ENCODE measurements at regions not wholly inside any gene's neighbourhood (a gene's known extent, or its start where the extent isn't known, plus 50 kb on each side); places are given as distances from the start of the nearest gene placed in this dataset.

DNA sequence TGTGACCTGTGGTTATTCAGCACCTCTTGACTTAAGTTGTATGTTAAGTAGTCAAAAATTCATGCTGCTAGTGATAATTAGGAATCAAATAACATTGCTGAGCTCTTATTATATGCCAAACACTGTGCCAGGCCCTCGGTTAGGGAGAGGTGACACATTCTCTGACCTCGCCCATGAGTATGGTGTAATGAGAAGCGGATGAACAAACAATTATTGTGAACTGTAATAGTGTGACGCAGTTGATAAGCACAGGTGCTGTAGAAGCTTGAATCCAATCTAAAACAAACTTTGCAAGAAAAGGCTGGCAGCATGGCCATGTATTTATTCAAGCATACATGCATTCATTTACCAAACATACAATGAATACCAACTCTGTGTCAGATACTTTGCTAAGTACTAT lies 303.5 kb upstream of the HS3ST1 start:
- intact Hi-C loops (cut with DNase I) = no loop called here
- H3K27me3 ChIP-seq (ENCODE audit: insufficient read depth in 3 of 3, low read length in 2 of 3) = no peaks in the 10 kb centered on the region
- 74 to 84% (median 76%) methylated on average over 4 of the region's 4 CpGs for WGBS, 3 donors
- H3K9me3 ChIP-seq = no peaks in the 10 kb centered on the region
- no peaks in the 10 kb centered on the region for H3K36me3 ChIP-seq (ENCODE audit: insufficient read depth in 1 of 2, low read depth in 1 of 2)
- no peak for ATAC-seq
- TF ChIP-seq, protein P1, sequence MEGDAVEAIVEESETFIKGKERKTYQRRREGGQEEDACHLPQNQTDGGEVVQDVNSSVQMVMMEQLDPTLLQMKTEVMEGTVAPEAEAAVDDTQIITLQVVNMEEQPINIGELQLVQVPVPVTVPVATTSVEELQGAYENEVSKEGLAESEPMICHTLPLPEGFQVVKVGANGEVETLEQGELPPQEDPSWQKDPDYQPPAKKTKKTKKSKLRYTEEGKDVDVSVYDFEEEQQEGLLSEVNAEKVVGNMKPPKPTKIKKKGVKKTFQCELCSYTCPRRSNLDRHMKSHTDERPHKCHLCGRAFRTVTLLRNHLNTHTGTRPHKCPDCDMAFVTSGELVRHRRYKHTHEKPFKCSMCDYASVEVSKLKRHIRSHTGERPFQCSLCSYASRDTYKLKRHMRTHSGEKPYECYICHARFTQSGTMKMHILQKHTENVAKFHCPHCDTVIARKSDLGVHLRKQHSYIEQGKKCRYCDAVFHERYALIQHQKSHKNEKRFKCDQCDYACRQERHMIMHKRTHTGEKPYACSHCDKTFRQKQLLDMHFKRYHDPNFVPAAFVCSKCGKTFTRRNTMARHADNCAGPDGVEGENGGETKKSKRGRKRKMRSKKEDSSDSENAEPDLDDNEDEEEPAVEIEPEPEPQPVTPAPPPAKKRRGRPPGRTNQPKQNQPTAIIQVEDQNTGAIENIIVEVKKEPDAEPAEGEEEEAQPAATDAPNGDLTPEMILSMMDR (IDR thresholded peaks at IDR 0.05) = no peak
- no peak overlapping the region for H3K4me3 ChIP-seq
- no peak overlapping the region for H3K27ac ChIP-seq
- no peaks in the 10 kb centered on the region for H3K4me1 ChIP-seq
- no peak for DNase-seq

DNA sequence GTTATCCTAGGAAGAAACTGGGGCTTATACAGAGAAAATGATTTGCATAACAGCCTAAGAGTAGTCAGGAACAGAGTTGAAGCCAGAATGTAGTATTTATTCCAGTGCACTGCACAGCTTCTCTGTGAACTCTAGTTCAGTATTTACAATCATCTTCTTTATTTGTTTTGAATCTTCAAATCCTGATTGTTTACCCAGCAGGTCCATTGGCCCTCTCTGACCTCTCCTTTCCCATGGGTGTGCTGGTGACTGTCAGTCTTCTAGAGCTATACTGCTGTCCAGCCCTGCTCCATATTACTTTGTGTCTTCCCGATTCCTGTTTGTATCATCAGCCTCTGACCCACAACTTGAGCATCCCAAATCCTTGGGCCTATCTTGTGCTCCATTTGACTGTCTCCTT lies 301.9 kb upstream of the HS3ST1 start:
- H3K4me3 ChIP-seq = no peak overlapping the region
- 79 to 83% (median 81%) methylated on average over 1 of the region's 1 CpG for WGBS, 3 donors
- no peak for ATAC-seq
- TF ChIP-seq, protein P1 (IDR thresholded peaks at IDR 0.05) = no peak
- H3K36me3 ChIP-seq (ENCODE audit: insufficient read depth in 1 of 2, low read depth in 1 of 2) = no peaks in the 10 kb centered on the region
- H3K27ac ChIP-seq = no peak overlapping the region
- no peaks in the 10 kb centered on the region for H3K27me3 ChIP-seq (ENCODE audit: insufficient read depth in 3 of 3, low read length in 2 of 3)
- H3K4me1 ChIP-seq = no peaks in the 10 kb centered on the region
- intact Hi-C loops (cut with DNase I) = no loop called here
- no peak for DNase-seq
- H3K9me3 ChIP-seq = no peaks in the 10 kb centered on the region

DNA sequence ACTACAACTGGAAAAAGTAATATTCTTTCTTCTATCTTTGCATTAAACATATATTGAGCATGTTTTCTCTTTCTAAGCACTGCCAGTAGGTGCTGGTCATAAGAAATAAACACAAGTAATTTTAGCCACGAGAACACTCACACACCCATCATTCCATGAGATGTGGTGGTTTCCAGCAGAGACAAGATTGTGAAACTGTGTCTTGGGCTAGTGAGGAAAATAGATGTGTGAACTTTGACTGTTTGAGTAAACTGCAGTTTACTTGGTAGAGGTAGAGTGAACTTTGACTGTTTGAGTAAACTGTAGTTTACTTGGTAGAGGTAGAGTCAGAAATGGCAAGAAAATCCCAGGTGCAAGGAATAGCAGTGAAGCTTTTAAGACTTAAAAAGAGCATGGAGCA lies 300.9 kb upstream of the HS3ST1 start:
- no peak overlapping the region for H3K27ac ChIP-seq
- DNase-seq (no peak), ATAC-seq (no peak)
- TF ChIP-seq, protein P1 (IDR thresholded peaks at IDR 0.05) = no peak
- no peaks in the 10 kb centered on the region for H3K27me3 ChIP-seq (ENCODE audit: insufficient read depth in 3 of 3, low read length in 2 of 3)
- WGBS, 3 donors = 62 to 76% (median 74%) methylated on average over 1 of the region's 1 CpG
- no peaks in the 10 kb centered on the region for H3K4me1 ChIP-seq
- H3K36me3 ChIP-seq (ENCODE audit: insufficient read depth in 1 of 2, low read depth in 1 of 2) = no peaks in the 10 kb centered on the region
- H3K4me3 ChIP-seq = no peak overlapping the region
- intact Hi-C loops (cut with DNase I) = no loop called here
- no peaks in the 10 kb centered on the region for H3K9me3 ChIP-seq

DNA sequence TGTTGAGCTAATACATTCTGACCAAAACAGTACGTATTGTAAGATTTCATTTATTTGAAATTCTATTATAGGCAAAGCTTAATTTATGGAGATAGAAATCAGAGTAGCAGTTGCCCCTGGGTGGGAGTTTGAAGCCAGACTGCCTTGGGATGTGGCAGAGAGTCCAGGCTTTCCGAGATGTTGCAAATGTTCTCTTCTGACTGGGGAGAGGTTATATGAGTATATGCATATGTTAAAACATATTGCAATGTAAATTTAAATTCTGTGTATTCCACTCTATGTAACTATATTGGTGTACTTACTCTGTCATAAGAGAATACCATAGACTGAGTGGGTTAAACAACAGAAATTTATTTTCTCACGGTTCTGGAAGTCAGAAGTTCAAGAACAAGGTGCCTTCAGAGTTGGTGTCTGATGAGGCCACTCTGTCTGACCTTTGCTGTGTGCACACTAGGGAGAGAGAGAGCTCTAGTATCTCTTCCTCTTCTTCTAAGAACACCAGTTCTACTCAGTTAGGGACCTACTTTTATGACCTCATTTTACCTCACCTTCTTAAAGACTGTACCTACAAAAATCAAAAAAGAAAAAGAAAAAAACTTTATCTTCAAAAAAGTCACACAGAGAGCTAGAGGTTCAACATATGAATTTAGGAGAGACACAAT lies 299.3 kb upstream of the HS3ST1 start:
- H3K27ac ChIP-seq = no peak overlapping the region
- intact Hi-C loops (cut with DNase I) = no loop called here
- H3K4me3 ChIP-seq = no peak overlapping the region
- no peaks in the 10 kb centered on the region for H3K27me3 ChIP-seq (ENCODE audit: insufficient read depth in 3 of 3, low read length in 2 of 3)
- H3K4me1 ChIP-seq = no peaks in the 10 kb centered on the region
- no peak for DNase-seq
- H3K36me3 ChIP-seq (ENCODE audit: insufficient read depth in 1 of 2, low read depth in 1 of 2) = no peaks in the 10 kb centered on the region
- H3K9me3 ChIP-seq = no peaks in the 10 kb centered on the region
- no peak for ATAC-seq
- TF ChIP-seq, protein P1 (IDR thresholded peaks at IDR 0.05) = no peak
- 74 to 83% (median 75%) methylated on average over 3 of the region's 3 CpGs for WGBS, 3 donors

DNA sequence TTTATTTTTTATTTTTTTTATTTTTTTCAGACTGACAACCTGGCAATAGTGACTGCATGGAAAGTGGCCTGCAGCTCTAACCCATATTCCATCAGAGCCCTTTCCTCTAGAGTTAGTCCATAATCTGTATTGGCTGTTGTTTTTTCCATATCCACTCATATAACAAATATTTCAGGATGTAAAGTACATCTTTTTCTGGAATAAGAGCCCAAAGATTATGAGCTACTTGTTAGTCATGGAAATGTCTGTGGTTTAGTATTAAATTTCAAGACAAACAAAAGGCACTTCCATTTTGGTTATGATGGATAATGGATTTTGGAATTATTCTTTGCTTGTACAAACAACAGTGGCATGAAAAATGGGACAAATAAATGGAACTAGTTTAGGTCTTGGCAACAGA lies 296.0 kb upstream of the HS3ST1 start:
- TF ChIP-seq, protein P1 (IDR thresholded peaks at IDR 0.05) = no peak
- intact Hi-C loops (cut with DNase I) = no loop called here
- Histone ChIP-seq H3K4me1 (no peaks in the 10 kb centered on the region), H3K36me3 (ENCODE audit: insufficient read depth in 1 of 2, low read depth in 1 of 2) (no peaks in the 10 kb centered on the region), H3K27ac (no peak overlapping the region), H3K4me3 (no peak overlapping the region), H3K27me3 (ENCODE audit: insufficient read depth in 3 of 3, low read length in 2 of 3) (no peaks in the 10 kb centered on the region), H3K9me3 (no peaks in the 10 kb centered on the region)
- ATAC-seq (no peak), DNase-seq (no peak)
